ELR (cell line): ENCODE measurements at regions not wholly inside any gene's neighbourhood (a gene's known extent, or its start where the extent isn't known, plus 50 kb on each side); places are given as distances from the start of the nearest gene placed in this dataset.

ENCODE experiments used
- DNase-seq: peaks from one replicate; pipeline ENCODE4 v3.0.0-alpha.2; 2015; ENCODE audit warnings: low read depth

DNA sequence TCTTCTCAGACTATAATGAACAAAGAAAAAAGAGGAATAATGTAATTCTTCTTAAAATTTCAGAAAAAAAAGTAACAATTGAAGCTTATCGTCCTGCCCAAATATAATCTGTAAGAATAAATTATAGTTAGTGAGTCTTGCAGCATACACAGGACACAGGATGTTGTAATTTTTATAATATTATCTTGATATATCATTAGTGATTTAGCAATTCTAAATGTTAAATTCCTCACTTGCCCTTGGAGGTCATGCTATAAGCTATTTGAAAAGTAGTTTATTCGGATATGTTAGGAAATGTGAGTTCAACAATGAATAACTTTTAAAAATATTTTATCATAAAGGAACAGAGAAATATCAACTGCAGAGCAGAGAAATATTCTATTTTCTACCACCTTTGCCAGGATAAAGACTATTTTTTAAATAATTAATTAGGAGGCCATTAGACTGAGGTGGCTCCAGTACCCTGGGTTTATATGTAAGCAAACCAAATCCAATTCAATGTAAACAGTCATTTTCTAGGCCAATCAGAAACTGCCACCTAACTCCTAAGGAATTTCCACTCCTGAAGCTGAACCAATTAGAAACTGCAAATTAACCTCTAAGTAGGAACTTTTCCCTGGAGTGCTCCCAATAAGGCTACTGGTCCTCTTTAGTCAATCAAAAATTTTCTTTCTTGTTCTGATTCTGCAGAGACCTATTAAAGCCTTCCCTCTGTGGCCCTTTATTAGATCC is 1109.3 kb downstream of the ROBO2 start:
- DNase-seq: peak; percentile 17

DNA sequence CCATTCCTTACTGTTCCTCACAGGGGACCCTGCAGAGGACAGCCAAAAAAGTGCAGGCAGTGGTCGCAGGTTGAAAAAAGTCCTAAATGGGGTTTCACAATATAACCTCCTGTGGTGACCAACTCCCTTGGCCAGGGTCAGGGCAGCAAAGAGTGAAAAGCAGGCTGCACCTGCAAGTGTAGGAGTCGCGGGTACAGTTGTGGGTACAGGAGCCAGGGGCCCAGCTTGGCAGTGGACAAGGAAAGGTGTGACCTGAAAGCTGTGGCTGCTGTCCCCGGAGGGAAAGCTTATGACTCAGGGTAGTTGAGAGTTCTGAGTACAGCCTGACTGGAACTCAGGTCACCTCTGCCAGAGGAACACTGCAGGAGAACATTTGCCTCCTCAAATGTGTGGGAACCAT is 1114.1 kb downstream of the ROBO2 start:
- no peak for DNase-seq

- no peak for DNase-seq
These were observed 1114.8 kb downstream of the ROBO2 start for GRCh38 chr3:78154521-78155186.

- DNase-seq: no peak
These were observed 1121.8 kb downstream of the ROBO2 start for GRCh38 chr3:78161736-78162135.

- peak; percentile 19 for DNase-seq
These were observed 1123.5 kb downstream of the ROBO2 start for GRCh38 chr3:78163379-78163778.

- DNase-seq: peak; percentile 23
These were observed 1126.0 kb downstream of the ROBO2 start for GRCh38 chr3:78165876-78166275.

- DNase-seq: no peak
These were observed 1134.9 kb downstream of the ROBO2 start for GRCh38 chr3:78174821-78175220.

GRCh38 chr3:78176869-78177268 is 1137.0 kb downstream of the ROBO2 start:
- DNase-seq: no peak

DNA sequence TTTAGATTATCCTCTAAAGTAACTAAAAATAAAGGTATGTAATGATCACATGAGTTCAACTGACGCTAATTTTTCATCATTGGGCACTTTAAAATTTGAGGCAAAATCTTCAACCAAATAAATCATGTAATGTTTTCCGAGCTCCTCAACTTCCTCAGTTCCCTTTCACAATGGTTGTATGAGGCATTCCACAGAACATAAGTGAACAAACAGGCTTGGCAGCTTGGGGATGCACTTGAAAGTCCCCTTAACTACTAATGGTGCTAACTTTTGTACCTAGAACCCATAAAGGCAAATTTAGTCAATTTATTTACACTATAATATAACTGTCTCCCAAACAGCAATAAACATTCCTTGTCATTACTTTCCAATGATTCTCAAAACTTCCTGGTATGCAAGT is 1137.9 kb downstream of the ROBO2 start:
- DNase-seq: no peak

DNA sequence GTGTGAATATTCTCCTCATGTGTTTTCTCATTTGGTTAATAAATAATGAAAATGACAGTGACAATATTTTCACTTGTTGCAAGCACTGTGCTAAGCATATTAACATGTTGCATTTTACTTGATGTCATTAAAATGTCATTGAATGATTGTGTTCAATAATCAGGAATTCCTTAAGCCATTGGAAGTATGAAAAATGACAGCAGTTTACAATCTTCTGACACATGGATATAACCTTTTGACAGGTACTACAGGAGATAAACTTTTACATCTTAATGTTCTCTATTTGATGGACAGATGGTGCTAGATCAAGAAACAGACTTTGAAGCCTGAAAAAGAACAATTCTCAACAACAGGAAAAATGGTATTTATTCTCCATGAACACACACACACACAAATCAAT is 1138.3 kb downstream of the ROBO2 start:
- DNase-seq: no peak

DNA sequence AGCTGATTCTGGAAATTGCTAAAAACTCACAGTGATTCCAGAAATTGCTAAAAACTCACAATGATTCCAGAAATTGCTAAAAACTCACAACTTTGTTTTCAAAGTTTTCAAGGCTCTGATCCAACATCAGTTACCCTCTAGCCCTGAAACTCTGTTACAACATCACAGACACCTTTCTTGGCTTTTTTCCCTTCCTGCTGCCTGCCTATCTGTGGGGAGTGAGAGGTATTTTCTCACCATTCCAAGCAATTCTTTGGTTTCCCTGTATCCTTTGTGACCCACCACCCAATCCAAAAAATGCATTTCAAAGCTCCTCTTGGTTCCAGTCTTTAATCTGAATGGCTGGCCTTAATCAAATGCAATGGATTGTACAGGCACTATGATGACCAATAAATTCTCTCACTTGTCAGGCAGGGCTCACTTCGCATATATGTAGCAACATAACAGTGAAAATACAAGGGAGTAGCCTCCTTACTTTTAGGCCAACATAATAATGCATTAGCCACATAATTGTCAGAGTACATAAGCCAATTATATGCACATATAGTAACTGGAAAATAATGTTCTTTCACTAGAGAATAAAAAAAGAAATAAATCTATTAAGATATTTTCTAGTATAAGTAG is 1139.0 kb downstream of the ROBO2 start:
- DNase-seq: no peak

GRCh38 chr3:78183906-78184599 is 1144.2 kb downstream of the ROBO2 start:
- no peak for DNase-seq

- no peak for DNase-seq
These were observed 1146.5 kb downstream of the ROBO2 start for GRCh38 chr3:78186404-78186803.

GRCh38 chr3:78201091-78201490 is 1161.2 kb downstream of the ROBO2 start:
- DNase-seq: no peak

GRCh38 chr3:78204977-78205376 is 1165.1 kb downstream of the ROBO2 start:
- peak; percentile 82 for DNase-seq

- no peak for DNase-seq
These were observed 1181.4 kb downstream of the ROBO2 start for GRCh38 chr3:78221300-78221699.

- DNase-seq: peak; percentile 0
These were observed 1181.9 kb downstream of the ROBO2 start for GRCh38 chr3:78221796-78222195.

DNA sequence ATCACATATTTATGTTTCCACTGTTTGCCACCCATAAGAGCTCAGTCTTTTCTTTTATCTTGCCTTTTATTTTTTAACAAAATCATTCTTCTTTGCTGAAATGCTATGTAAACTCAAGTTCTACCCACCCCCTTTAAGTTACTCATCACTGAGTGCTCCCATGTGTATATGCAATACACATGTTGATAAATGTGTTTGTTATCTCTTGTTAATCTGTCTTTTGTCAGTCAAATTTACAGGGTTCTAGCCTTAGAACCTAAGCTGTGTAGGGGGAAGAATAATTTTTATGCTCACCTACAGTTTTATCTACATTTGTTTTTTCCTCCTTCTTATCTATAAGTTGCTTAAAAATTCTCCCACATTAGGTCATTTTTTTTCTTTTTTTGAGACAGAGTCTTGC is 1195.9 kb downstream of the ROBO2 start:
- no peak for DNase-seq

DNA sequence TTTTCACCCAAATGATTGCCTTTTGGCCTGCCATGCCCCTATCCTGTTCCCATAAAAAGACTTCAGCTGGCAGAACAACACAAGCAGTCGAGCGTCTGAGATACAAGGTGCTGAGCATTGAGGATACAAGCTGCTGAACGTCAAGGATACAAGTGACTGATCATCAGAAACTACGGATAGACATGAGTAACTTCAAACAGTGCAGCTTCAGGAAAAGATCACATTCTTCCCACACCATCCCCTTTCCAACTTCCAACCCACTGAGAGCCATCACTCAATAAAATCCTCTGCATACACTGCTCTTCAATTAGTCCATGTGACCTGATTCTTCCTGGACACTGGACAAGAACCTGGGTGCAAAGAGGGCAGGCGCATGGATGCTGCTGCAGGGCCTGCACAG is 1198.9 kb downstream of the ROBO2 start:
- no peak for DNase-seq

- DNase-seq: no peak
These were observed 1202.8 kb downstream of the ROBO2 start for GRCh38 chr3:78242724-78243123.

DNA sequence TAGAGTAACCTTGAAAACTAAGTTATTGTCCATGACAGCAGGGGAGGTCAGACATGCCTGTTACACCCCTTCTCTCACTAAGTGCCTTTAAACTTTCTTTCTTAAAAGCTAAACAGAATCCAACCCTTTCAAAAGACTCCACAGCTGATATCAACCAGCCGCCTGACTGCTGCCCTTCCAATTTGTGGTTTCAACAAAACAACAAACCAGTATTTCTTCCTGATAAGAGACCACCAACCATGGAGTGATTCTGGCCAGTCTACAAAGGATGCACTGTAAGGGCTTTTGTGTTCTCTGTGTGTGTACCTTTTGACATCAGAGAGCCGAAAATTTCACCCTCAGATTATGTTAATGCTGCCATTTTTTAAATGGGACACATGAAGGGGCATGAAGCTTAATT is 1204.2 kb downstream of the ROBO2 start:
- no peak for DNase-seq

DNA sequence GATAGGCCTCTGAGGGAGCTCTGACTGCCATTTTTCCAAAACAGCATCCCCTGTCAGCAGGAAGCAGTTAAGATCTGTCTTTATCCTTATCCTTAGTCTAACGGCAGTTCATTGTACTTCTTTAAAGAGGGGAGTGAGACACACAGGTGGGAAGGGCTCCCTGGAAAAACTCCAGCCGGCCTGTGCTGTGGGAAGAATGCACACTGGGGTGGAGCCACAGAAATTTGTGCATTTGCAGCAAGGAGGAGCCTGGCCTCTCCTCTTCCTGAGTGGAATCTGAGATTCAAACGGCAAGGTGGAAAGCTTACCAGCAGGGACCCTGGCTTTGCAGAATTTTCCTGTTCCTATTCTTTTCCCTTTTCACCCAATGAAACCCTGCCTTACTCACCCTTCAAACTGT is 1209.4 kb downstream of the ROBO2 start:
- DNase-seq: no peak

DNA sequence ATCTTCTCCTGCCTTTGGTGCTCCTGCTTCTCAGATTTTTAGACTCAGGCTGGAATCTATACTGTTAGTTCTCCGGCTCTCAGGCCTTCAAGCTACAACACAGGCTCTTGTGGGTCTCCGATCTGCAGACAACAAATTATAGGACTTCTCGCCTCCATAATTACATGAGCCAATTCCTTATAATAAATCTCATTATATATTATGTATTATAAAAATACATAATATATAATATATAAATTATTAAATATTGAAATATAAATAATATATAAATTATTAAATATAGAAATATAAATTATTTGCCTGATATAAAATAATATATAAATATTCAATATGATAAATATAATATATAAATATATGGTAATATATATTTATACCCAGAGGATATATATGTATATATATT is 1214.0 kb downstream of the ROBO2 start:
- no peak for DNase-seq
